Panc1 (cell line): ENCODE measurements at regions not wholly inside any gene's neighbourhood (a gene's known extent, or its start where the extent isn't known, plus 50 kb on each side); places are given as distances from the start of the nearest gene placed in this dataset.

Experiments used
- ATAC-seq: fragments of 200-7000 bp; cut with Tn5 transposase; 2 replicates; pipeline ENCODE4 v1.9.1; 2020; ENCODE audit warnings: mild to moderate bottlenecking, moderate library complexity
- BruUV-seq: library from RNA; stranded (reverse); fragments of 400-500 nt; replicated peaks from 2 replicates; lab custom pipeline; 2021; lab: Mats Ljungman, UMichigan
- CTCF ChIA-PET: fragments of 300-600 bp; sonication (Branson Sonifier 250); formaldehyde crosslinking; loops from one replicate; lab custom pipeline; 2022; ENCODE audit warnings: antibody characterized with exemption; lab: Charles Lee
- POLR2A ChIA-PET: fragments of 300-600 bp; sonication (Branson Sonifier 250); formaldehyde crosslinking; loops from one replicate; lab custom pipeline; 2022; ENCODE audit warnings: antibody characterized with exemption; lab: Charles Lee
- DNase-seq: peaks from one replicate; pipeline ENCODE4 v3.0.0-alpha.2; 2010; ENCODE audit warnings: low read depth, low spot score
- H3K27ac ChIP-seq: 2 replicates; pipeline ENCODE4 v1.5.1; 2011; ENCODE audit warnings: mild to moderate bottlenecking, low read length, inconsistent platforms
- H3K27me3 ChIP-seq: fragments of 200-500 bp; sonication (Bioruptor generic); 2 replicates; pipeline ENCODE4 v1.6.0; 2014; ENCODE audit warnings: low read length, inconsistent platforms; ENCODE audit not compliant: control insufficient read depth, insufficient read depth
- H3K36me3 ChIP-seq: fragments of 200-500 bp; sonication (Bioruptor generic); 2 replicates; pipeline ENCODE4 v1.5.1; 2014; ENCODE audit warnings: inconsistent platforms, mild to moderate bottlenecking, low read length, moderate library complexity; ENCODE audit not compliant: control insufficient read depth, insufficient read depth
- H3K4me1 ChIP-seq: 2 replicates; pipeline ENCODE4 v1.5.1; 2011; ENCODE audit warnings: inconsistent platforms, mild to moderate bottlenecking, low read length, moderate library complexity; ENCODE audit not compliant: control insufficient read depth, insufficient read depth
- H3K4me3 ChIP-seq, 2 experiments: 2 replicates each; pipeline ENCODE4 v1.5.1; 2011 to 2012; ENCODE audit warnings: low read depth in 2 of 2, low read length in 2 of 2, mild to moderate bottlenecking in 2 of 2, inconsistent platforms in 1 of 2, moderate library complexity in 1 of 2
- H3K9me3 ChIP-seq: fragments of 200-500 bp; sonication (Bioruptor generic); 2 replicates; pipeline ENCODE4 v1.5.1; 2014; ENCODE audit warnings: low read depth, mild to moderate bottlenecking, inconsistent platforms, low read length, moderate library complexity; ENCODE audit not compliant: control insufficient read depth, insufficient read depth
- CTCF ChIP-seq: fragments of 450-650 bp; IDR thresholded peaks from 2 replicates; pipeline ENCODE4 v1.5.1; 2017; ENCODE audit warnings: mild to moderate bottlenecking
- POLR2AphosphoS5 ChIP-seq: IDR thresholded peaks from 2 replicates; pipeline ENCODE4 v1.6.1; 2012; ENCODE audit warnings: mild to moderate bottlenecking, low read depth, low read length, moderate library complexity
- SIN3A ChIP-seq: IDR thresholded peaks from 2 replicates; pipeline ENCODE4 v1.6.1; 2012; ENCODE audit warnings: low read depth, mild to moderate bottlenecking, low read length, moderate library complexity, borderline replicate concordance; ENCODE audit not compliant: insufficient read depth
- TCF7L2 ChIP-seq: IDR thresholded peaks from 2 replicates; pipeline ENCODE4 v1.6.1; 2011; ENCODE audit warnings: mild to moderate bottlenecking, low read depth, low read length, inconsistent platforms
- in situ Hi-C: cut with HindIII; loops from 2 replicates; pipeline ENCODE4 v1.10.0; 2016; ENCODE audit warnings: low sequenced_read_pairs, low pct_unique_long_range_greater_than_20kb
- intact Hi-C: fragments of 100-400 bp; cut with micrococcal nuclease; formaldehyde crosslinking; loops from one replicate; pipeline ENCODE4 v1.10.0; 2022; ENCODE audit not compliant: unreplicated experiment
- TF ChIP-seq, protein P1 (sequence below), 2 experiments: IDR thresholded peaks; 2 replicates each; pipeline ENCODE4 v1.6.1; 2011 to 2012; ENCODE audit warnings: low read depth in 2 of 2, control low read depth in 1 of 2, low read length in 1 of 2, mild to moderate bottlenecking in 1 of 2, moderate library complexity in 1 of 2; ENCODE audit not compliant: insufficient read depth in 1 of 2

- H3K27ac ChIP-seq, result no peak overlapping the region
- in situ Hi-C loops (no loop called here), intact Hi-C loops (no loop called here)
- H3K27me3 ChIP-seq, result peaks cover 7% of the 10 kb centered on the region
- DNase-seq (no peak), ATAC-seq (no peak)
- H3K4me3 ChIP-seq, result no peak overlapping the region
- no TSS peak for BruUV-seq
- POLR2A ChIA-PET, result interaction anchor here (0.6 kb wide), 1 partner anchor 220 kb away, joined by 5 read pairs; no protein-coding TSS in a partner anchor
- peaks cover 12% of the 10 kb centered on the region for H3K4me1 ChIP-seq
- no peaks in the 10 kb centered on the region for H3K9me3 ChIP-seq
- CTCF ChIA-PET, result interaction anchor here (0.6 kb wide), 1 partner anchor 48 kb away, joined by 4 read pairs; no protein-coding TSS in a partner anchor
- TF ChIP-seq POLR2AphosphoS5 (no peak), TCF7L2 (no peak), SIN3A (no peak), CTCF (no peak)
- TF ChIP-seq, protein P1, sequence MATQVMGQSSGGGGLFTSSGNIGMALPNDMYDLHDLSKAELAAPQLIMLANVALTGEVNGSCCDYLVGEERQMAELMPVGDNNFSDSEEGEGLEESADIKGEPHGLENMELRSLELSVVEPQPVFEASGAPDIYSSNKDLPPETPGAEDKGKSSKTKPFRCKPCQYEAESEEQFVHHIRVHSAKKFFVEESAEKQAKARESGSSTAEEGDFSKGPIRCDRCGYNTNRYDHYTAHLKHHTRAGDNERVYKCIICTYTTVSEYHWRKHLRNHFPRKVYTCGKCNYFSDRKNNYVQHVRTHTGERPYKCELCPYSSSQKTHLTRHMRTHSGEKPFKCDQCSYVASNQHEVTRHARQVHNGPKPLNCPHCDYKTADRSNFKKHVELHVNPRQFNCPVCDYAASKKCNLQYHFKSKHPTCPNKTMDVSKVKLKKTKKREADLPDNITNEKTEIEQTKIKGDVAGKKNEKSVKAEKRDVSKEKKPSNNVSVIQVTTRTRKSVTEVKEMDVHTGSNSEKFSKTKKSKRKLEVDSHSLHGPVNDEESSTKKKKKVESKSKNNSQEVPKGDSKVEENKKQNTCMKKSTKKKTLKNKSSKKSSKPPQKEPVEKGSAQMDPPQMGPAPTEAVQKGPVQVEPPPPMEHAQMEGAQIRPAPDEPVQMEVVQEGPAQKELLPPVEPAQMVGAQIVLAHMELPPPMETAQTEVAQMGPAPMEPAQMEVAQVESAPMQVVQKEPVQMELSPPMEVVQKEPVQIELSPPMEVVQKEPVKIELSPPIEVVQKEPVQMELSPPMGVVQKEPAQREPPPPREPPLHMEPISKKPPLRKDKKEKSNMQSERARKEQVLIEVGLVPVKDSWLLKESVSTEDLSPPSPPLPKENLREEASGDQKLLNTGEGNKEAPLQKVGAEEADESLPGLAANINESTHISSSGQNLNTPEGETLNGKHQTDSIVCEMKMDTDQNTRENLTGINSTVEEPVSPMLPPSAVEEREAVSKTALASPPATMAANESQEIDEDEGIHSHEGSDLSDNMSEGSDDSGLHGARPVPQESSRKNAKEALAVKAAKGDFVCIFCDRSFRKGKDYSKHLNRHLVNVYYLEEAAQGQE (IDR thresholded peaks at IDR 0.05; ENCODE audit: insufficient read depth in 1 of 2, low read depth in 2 of 2, low read length in 1 of 2), result no peak
- H3K36me3 ChIP-seq, result no peaks in the 10 kb centered on the region
These were observed 174.3 kb upstream of the TNRC6C start for GRCh38 chr17:77783991-77784820.

- ChIA-PET CTCF (no interaction called here), POLR2A (no interaction called here)
- Histone ChIP-seq H3K9me3 (no peaks in the 10 kb centered on the region), H3K27me3 (peaks cover 9% of the 10 kb centered on the region), H3K36me3 (no peaks in the 10 kb centered on the region), H3K4me1 (peaks cover 4% of the 10 kb centered on the region; the same call in 1 of the 2 replicates), H3K27ac (no peak overlapping the region), H3K4me3 (no peak overlapping the region)
- BruUV-seq, result no TSS peak
- no peak for DNase-seq
- intact Hi-C loops, result no loop called here
- in situ Hi-C loops, result no loop called here
- TF ChIP-seq, protein P1 (IDR thresholded peaks at IDR 0.05; ENCODE audit: insufficient read depth in 1 of 2, low read depth in 2 of 2, low read length in 1 of 2), result no peak
- TF ChIP-seq CTCF, result no peak
- TF ChIP-seq TCF7L2, result no peak
- no peak for TF ChIP-seq SIN3A
- TF ChIP-seq POLR2AphosphoS5, result no peak
- no peak for ATAC-seq
These were observed 173.1 kb upstream of the TNRC6C start for GRCh38 chr17:77785312-77785905.
